ENCODE measurements at regions not wholly inside any gene's neighbourhood (a gene's known extent, or its start where the extent isn't known, plus 50 kb on each side); places are given as distances from the start of the nearest gene placed in this dataset.
A peak's percentile ranks its signal among the peaks of the same experiment; 100 is the strongest.
"Not testable (repeated sequence)": the region's sequence is repeated elsewhere in the genome, so short reads cannot be mapped to it uniquely, and the experiment has no call there.

DNA sequence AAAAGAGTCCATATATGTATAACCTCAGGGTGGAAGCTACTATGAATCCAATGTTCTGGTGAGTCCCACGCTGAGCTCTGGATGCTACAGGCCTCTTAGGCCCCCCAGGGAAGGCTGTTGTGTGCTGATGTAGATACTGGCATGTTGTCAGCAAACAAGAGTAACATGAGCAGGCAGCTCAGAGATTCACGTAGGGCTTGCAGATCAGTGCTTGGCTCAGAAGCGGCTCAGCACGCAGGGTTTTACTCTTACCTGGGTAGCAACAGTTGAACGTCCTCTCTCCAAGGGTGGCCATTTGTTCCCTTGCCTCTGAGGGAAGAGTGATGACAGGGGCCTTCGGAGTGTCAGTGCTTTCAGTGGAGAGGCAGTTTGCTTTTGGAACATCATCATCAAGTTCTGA is 93.4 kb downstream of the ZFP64 start:
- DNase-seq, result no peak

DNA sequence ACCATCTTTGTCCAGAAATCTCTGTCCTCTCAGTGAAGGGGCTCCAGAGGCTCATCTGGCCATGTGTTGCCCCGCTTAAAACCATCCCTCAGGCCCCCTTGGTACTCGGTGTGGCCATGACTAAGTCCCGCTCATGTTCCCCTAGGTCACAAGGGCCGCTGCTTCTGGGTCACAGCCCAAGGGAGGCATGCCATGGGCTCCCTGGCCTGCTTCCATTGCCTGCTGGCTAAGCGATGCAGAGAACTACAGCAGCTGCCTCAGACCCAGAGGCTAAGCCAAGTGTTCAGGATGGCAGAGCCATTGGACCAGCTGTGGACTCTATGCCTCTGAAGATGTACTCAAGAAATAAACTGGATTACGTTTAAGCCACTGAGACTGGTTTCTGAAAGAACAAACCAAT is 95.5 kb downstream of the ZFP64 start:
- DNase-seq, result no peak

DNA sequence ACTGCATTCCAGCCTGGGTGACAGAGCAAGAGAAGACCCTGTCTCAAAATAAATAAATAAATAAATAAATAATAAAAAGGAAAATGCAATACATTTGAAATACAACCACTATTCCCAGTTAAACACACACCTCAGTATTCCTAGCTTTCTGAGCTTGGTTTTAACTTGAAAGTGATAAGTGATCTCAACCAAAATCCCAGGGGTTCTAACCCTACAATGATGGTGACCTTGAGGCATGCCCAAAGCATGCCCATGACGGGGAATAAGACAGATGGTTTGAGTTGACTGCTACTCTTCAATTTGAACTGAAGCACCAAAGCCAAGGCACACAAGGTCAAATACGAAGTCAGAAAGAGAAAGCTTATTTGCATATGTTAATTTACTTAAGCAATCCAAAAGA is 96.9 kb downstream of the ZFP64 start:
- no peak for DNase-seq

DNA sequence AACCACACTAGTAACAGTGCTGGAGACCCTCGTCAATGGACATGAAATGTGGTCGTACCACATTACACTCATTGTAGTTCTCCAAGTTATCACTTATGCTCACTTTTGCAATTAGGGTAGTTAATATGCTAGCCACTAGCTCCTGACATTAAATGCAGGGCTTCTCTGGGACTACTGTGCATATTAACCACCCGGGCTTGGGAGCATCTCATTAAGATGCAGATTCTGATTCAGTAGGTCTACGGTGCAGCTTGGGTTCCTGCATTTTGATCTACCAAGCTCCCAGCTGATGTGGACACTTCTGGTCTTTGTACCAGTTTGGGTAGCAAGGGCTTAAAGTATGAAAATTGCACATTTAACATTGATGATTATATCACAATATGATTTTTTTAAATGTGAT is 98.0 kb downstream of the ZFP64 start:
- no peak for DNase-seq

DNA sequence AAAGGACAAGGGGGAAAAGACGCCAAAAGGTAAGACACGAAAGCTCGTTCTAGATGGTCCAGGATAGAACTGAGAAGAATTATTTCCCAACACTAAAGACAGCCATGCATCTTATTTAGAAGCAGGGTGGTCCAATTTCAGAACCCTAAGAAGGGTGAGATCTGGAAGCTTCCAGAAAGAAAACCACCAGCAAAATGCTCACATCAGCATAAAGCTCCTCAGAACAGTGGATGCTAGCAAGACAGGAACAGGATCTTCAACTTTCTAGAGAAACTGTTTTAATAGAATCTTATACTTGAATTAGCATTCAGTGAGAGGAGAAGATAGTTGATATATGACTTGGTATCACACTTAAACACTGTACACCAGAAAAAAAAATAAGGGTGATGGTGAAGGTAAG is 101.5 kb downstream of the ZFP64 start:
- no peak for DNase-seq

DNA sequence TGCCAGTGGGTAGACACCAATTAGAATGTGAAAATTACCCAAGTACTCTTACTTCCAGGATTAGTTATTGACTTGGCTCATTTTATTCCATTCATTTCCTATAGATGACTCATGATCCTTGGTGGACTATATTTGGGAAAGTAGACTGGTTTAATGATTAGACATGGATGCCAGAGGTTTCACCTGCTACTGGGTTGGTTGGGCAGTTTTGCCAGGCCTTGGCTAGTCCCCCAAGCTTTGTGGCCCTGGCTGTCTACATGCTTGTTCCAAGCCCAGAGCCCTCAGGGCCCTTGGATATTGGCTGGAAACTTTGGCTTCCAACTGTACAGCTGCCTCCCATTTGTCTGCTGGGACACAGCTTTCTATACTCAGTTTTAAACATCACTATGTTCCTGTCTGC is 104.1 kb downstream of the ZFP64 start:
- DNase-seq, result no peak

DNA sequence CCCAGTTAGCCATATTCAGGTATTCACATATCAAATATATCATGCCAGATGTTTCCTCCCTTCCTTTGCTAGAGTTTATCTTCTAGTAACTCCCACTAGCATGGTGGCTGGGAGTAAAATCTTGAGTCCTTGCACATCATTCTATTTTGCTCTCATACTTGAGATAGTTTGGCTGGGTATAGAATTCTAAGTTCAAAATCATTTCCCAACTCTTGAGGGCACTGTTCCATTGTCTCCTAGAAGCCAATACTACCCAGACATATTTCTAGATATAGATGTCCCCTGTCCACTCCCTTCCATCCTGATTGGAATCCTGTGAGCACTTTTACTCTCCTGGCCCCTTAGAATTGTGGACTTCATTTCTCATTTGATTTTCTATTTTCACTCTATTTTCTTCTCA is 104.7 kb downstream of the ZFP64 start:
- no peak for DNase-seq

DNA sequence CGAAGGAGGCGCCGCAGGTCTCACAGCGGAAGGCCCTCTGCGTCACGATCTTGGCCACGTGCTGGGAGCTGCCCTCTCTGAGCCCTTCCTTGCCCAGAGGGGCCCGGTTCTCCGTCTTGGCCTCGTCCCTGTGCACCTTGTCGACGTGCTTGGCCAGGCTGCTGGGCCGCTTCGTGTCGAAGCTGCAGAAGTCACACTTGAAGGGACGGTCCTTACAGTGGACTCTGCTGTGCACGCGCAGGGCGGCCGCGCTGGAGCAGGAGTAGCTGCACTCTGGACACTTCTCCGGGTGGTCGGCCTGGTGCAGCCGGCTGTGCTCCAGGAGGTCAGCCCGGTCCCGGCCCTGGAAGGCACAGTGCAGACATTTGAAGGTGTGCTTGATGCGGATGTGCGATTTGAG is 106.9 kb downstream of the ZFP64 start:
- no peak for DNase-seq

DNA sequence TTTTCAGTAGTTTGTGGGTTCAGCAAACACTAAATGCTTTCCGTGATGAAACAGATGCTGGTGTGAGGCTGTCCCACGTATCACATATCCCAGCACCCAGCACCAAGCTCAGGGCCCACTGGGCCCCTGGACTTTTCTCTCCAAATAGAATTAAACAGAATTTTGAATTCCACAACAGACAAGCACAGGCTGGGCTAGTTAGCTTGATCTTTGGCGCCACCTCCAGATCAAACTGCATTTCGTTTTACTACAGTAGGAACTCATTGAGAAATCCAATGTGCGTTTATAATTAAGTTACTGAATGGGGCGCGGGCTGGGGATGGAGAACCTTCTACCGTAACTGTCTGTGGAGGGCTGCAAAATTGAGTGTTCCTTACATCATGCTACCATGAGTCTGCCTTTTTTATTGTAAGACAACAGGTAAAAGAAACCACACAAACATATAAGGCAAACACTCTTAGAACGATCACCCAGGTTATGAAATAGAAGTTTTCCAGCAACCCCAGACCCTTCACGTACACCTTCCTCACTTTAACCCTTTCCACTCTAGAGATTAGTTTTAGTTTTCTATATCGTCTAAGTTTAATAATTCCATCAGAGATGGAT is 107.8 kb downstream of the ZFP64 start:
- peak; percentile 49 to 57 for DNase-seq

DNA sequence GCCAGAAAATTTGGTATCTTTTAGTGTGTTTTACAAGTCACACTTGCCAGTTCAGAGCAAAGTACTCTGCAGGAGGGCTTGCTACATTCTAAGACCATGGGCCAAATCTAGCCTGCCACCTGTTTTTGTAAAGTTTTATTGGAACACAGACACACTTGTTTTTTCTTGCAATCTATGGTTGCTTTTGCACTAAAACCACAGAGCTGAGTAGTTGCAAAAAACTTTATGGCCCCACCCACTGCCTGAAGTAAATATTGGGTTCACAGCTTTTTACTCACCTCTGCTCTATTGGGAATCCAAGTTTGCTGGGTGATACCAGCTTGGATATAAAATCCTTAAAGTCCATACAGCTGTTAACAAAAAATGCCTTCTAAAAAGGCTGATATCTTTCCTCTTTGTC is 109.0 kb downstream of the ZFP64 start:
- DNase-seq, result no peak

DNA sequence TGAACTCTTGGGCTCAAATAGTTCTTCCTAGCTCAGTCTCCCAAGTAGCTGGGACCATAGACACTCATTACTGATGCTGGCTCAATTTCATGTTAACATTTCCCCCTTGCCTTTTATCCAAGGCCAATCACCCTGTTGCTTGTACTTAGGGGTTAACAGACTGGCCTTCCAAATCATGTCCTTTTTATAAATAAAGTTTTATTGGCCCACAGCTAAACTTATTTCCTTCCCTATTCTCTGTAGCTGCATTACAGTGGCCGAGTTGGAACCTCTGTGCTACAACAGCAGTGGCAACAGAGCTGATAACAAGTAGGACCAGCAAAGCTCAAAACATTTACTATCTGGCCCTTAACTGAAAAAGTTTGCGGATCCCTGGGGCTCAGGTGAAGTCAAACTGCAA is 109.8 kb downstream of the ZFP64 start:
- no peak for DNase-seq

DNA sequence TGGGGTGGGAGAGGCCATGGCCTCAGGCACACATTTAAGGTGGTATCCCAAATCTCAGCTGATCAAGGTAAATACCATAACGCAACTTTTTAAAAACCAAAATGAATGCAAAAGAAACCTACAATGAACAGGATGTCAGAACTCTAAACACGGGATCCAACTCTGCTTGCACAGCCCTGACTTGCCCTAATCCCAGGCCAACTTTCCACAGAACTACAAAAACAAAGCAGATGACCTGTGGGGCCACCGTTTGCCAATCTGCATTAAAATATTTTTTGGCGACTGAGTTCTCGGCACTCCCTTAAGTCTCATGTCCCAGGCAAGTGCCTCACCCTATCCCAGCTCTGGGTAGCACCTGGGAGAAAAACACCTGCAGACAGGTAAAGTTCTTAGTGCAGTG is 110.5 kb downstream of the ZFP64 start:
- DNase-seq, result no peak

DNA sequence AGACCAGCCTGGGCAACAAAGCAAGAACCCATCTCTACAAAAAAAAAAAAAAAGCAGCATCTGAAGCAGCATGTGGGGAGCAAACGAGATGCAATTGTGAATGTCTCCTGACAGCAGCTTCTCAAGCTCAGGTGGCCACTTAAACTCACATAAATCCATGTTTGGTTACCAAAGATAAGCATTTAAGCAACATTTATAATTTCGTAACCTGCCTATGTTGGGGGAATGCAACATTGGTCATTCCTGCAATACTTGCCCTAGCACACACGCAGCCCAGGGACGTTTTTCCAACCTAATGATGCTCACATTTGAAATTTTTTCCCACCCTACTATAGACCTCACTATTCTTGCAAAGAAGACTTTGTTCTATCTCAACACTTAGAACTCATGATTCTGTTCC is 113.3 kb downstream of the ZFP64 start:
- DNase-seq, result no peak

DNA sequence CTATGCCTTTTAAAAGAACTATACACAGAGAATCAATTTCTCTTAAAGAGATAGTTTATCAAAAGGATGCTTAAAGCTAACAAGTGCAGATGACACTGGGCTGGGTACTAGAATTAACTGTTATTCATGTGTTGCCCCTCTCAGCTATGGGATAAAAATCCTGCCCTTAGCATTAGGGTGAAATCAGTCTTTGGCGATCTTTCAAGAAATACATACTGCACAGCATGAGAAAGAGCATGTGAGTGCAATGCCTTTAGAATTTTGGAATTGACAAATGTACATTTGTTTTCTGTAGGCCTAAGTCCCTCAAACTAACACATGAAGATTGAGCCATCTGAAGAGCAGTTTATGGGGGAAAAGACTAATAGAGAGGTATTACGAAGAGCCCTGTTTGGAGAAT is 115.4 kb downstream of the ZFP64 start:
- no peak for DNase-seq

DNA sequence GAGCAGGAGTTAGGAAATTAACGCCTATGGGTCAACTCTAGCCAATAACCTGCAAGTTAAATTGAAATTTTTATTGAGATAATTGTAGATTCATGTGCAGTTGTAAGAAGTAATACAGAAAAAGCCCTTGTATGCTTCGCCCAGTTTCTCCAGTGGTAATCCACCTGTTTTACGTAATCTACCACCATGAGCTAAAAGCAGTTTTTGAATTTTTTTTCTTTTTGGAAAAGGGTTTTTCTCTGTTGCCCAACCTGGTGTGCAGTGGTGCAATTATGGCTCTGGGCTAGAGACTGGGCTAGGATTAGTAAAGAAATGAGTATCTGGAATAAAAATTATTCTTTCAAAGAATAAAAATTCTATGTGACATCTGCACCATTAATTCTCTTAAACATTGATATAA is 116.2 kb downstream of the ZFP64 start:
- no peak for DNase-seq

DNA sequence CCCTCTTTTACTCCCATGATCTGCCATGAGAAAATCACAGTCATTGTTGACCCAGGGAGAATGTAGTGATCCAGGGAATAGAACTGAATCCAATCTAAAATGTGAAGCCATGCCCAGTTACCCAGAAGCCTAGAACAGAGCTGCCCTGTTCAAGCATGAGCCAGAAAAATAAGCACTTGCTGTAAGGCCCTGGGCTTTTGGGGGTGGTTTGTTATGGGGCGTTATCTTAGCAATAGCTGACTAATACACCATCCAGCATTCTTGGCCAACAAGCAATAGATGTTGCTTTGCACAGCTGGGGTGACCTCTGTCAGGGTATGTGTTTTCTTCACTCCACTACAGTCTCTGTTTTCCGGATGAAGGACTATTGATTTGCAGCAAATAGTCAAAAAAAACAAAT is 120.4 kb downstream of the ZFP64 start:
- no peak for DNase-seq

DNA sequence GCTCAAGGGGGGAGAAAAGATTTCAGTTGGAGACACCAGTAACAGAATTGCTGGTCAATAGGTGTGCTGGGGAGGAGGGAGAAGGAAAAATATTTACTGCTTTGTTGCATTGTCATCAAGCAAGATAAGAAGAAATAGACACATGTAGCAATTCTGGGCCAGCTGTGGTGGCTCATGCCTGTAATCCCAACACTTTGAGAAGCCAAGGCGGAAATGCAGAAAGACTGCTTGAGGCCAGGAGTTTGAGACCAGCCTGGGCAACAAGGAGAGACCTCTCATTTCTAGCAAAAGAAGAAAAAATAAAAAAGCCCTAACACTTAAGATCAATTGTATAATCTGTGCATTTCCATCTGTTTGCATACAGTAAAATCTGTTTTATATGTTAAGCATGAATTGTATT is 126.6 kb downstream of the ZFP64 start:
- no peak for DNase-seq

DNA sequence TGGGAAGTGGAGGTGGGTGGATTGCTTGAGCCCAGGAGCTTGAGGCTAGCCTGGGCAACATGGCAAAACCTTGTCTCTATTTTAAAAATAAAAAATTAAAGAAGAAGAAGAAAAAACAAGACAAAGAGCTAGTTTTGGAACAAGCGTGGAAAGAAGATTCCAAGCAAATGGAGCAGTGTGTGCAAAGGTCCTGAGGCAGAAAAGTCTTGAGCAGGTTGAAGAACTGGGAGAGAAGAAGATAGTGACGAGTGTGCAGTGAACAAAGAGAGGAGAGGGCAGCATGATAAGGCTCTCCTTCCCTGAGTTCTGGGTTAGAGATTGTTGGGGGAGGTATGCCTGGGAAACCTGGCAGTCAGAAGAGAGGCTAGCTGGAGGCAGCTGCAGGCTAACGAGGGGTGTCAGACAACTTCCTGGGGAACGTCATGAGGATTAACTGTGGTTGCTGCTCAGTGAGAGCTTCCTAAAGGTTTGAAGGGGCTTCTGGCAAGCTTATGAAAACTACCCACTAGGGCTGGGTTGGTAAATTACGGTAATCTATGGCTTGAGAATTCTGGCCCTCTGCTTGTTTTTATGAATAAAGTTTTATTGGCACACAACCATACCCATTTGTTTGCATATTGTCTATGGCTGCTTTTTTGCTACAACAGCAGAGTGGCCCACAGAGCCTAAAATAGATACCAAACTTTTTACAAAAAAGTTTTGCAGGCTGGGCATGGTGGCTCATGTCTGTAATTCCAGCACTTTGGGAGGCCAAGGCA is 128.9 kb downstream of the ZFP64 start:
- no peak for DNase-seq

DNA sequence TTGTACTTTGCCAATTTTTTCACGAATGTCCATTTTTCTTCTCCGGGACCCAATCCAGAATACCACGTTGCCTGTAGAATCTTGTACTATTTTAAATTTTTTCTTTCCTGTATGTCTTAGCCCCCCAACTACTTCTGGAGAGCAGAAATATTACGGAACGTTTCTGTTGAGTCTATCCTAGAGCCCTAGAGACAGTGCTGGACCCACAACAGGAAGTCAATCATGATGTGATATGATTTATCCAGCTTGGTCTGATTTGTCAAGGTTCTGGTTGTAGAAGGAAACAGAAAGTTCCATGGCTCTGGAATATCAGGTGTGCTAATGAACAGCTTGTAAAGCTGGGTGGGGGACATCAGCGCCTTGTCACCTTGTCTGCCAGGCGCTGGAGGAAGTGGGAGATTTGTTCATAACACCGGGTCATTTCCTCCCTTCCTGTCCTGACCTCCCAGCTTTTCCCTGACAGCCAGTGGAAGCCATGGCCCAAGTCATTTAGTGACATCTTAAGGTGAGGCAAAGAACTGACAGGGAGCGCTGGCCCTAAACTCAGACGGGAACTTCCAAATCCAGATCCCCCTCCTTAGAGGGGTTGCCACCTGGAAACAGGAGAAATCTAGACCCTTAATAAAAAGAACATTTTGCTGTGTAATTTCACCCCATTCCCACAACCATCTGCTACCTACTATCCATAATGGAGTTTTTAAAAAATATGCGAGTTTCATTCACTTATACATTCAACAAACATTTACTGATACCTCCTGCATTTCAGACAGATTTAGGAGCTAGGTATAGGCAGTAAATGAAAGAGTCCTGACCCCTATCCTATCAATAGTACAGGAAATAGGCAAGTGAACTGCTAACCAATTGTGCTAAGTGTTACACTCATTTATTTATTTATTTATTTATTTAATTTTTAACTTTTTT is 130.5 kb downstream of the ZFP64 start:
- DNase-seq, result no peak

DNA sequence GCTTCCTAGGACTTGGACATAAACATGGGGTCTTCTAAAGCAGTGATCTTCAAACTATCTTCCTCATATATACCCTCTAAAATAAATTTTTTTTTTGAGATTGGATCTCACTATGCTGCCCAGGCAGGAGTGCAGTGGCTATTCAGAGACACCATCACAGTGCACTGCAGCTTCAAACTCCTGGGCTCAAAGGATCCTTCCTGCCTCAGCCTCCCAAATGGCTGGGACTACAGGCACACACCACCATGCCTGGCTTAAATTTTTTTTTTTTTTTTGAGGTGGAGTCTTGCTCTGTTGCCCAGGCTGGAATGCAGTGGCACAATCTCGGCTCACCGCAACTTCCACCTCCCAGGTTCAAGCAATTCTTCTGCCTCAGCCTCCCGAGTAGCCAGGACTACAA is 134.4 kb downstream of the ZFP64 start:
- DNase-seq, result not testable (repeated sequence)

DNA sequence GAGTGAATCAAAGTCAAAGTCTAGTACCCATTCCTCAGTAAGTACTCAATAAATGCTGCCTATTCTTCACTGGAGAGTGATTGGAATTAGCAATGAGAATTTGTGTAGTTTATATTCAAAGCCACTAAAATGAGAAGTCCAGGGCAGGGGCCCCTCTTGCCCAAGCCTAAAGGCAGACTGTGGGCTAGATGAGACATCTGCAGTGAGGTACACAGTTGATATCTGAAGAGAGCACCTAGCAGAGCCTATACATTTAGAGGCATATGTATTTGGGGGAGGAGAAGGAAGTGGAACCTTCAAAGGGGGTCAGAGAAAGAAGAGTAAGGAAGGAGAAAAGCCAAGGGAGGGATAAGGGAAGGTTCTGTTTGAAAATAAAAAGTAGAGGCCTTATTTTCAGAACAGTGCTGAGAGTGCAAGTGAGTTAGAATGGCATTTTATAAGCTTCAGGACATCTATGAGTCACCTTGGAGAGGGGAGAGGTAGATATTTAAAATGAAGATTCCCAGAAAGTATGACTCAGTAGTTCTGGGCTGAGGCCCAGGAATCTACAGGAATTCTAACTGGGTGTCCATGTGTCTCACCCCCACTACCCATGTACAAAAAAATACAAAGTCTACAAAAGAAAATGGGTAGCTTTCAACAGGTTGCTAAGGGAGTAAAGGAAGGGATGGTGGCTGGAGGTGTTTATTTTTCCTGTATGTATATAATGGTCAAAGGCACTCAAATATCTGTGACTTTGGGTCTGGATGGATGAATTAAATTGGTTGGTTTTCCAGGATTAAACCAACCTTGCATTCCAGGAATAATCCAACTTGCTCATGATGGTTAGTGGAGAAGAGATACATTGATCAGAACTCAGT is 135.1 kb downstream of the ZFP64 start:
- no peak for DNase-seq

DNA sequence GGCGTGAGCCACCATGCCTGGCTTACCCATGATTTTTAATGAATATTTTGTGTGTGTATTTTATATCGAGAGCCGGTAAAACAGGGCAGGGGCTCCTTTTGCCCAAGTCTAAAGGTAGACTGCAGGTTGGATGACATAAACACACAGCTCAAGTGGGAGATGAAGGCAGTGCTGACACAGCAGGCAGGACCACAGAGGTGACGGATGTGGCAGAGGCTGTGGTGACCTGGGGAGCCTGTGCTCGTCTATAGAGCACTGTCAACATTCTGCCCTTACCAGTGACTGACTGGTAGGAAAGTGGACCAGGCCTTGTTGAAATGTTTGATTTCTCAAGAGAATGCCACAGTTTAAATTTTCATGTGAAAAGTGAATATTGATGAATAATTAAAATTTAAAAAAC is 137.5 kb downstream of the ZFP64 start:
- no peak for DNase-seq
